HCT116 (cell line): ENCODE measurements at regions not wholly inside any gene's neighbourhood (a gene's known extent, or its start where the extent isn't known, plus 50 kb on each side); places are given as distances from the start of the nearest gene placed in this dataset.

ENCODE experiments used
- ATAC-seq: fragments of 200-7000 bp; cut with Tn5 transposase; 2 replicates; pipeline ENCODE4 v1.9.1; 2020; ENCODE audit warnings: mild to moderate bottlenecking, moderate library complexity
- BruUV-seq: library from RNA; stranded (reverse); fragments of 400-500 nt; replicated peaks from 2 replicates; lab custom pipeline; 2021; lab: Mats Ljungman, UMichigan
- CTCF ChIA-PET: fragments of 300-600 bp; sonication (Branson Sonifier 250); formaldehyde crosslinking; loops from one replicate; lab custom pipeline; 2021; ENCODE audit warnings: antibody characterized with exemption; lab: Charles Lee
- POLR2A ChIA-PET: fragments of 300-600, 350-600 bp; sonication (Branson Sonifier 250); formaldehyde crosslinking; loops from one replicate; lab custom pipeline; 2021; ENCODE audit warnings: antibody characterized with exemption; lab: Charles Lee
- RAD21 ChIA-PET, 2 experiments: fragments of 300-600 bp; sonication (Branson Sonifier 250); formaldehyde crosslinking; loops; one replicate each; lab custom pipeline; 2023; ENCODE audit warnings: low total read pairs in 2 of 2; ENCODE audit not compliant: uncharacterized antibody in 2 of 2, unreplicated experiment in 2 of 2, low non-redundant PET in 1 of 2; lab: Charles Lee
- DNase-seq: peaks from one replicate; pipeline ENCODE4 v3.0.0-alpha.2; 2010; ENCODE audit warnings: low read depth, low spot score
- H2AFZ ChIP-seq: fragments of 200-600 bp; shearing (Covaris generic), sonication (generic); 2 replicates; pipeline ENCODE4 v1.6.1; 2017; ENCODE audit warnings: low read depth, mixed run types, mixed read lengths, antibody characterized with exemption, low read length; ENCODE audit not compliant: poor library complexity, severe bottlenecking
- H3K27ac ChIP-seq: 2 replicates; pipeline ENCODE4 v1.5.1; 2012; ENCODE audit warnings: low read depth, low read length
- H3K27me3 ChIP-seq: fragments of 200-600 bp; sonication (generic); 2 replicates; pipeline ENCODE4 v1.6.1; 2016; ENCODE audit warnings: mixed run types, low read length, mixed read lengths; ENCODE audit not compliant: insufficient read depth
- H3K36me3 ChIP-seq, 2 experiments: fragments of 200-500 bp in 1 of 2; fragments of 200-600 bp in 1 of 2; sonication (Bioruptor generic) in 1 of 2; sonication (generic) in 1 of 2; 2 replicates each; pipeline versions ENCODE4 v1.5.1 to v1.6.1; 2014 to 2016; ENCODE audit warnings: low read length in 2 of 2, inconsistent platforms in 1 of 2, mixed read lengths in 1 of 2, mixed run types in 1 of 2; ENCODE audit not compliant: insufficient read depth in 2 of 2, control insufficient read depth in 1 of 2
- H3K4me1 ChIP-seq, 2 experiments: fragments of 200-600 bp in 1 of 2; sonication (generic) in 1 of 2; 2 replicates each; pipeline versions ENCODE4 v1.5.1 to v1.6.1; 2012 to 2017; ENCODE audit warnings: low read length in 2 of 2, inconsistent platforms in 1 of 2, mild to moderate bottlenecking in 1 of 2, mixed read lengths in 1 of 2, mixed run types in 1 of 2, moderate library complexity in 1 of 2; ENCODE audit not compliant: insufficient read depth in 2 of 2, control insufficient read depth in 1 of 2
- H3K4me2 ChIP-seq: fragments of 200-600 bp; sonication (generic); 2 replicates; pipeline ENCODE4 v1.6.1; 2017; ENCODE audit warnings: mixed run types, low read length, mixed read lengths
- H3K4me3 ChIP-seq, 2 experiments: fragments of 200-600 bp in 1 of 2; sonication (generic) in 1 of 2; replicated peaks in 1 of 2; 2 replicates each; pipeline ENCODE4 v1.5.1; 2011 to 2016; ENCODE audit warnings: low read length in 2 of 2, control low read depth in 1 of 2, low read depth in 1 of 2, mild to moderate bottlenecking in 1 of 2, mixed read lengths in 1 of 2, mixed run types in 1 of 2
- H3K79me2 ChIP-seq: fragments of 200-600 bp; sonication (generic); 2 replicates; pipeline ENCODE4 v1.6.1; 2017; ENCODE audit warnings: mild to moderate bottlenecking, mixed run types, low read length, moderate library complexity, mixed read lengths; ENCODE audit not compliant: insufficient read depth
- H3K9ac ChIP-seq: fragments of 200-600 bp; sonication (generic); 2 replicates; pipeline ENCODE4 v1.6.1; 2016; ENCODE audit warnings: low read length, mixed read lengths
- H3K9me2 ChIP-seq: fragments of 200-600 bp; sonication (generic), shearing (Covaris generic); 2 replicates; pipeline ENCODE4 v1.6.1; 2017; ENCODE audit warnings: mixed run types, mild to moderate bottlenecking, moderate library complexity; ENCODE audit not compliant: insufficient read depth
- H3K9me3 ChIP-seq, 2 experiments: fragments of 200-500 bp in 1 of 2; fragments of 200-600 bp in 1 of 2; sonication (Bioruptor generic) in 1 of 2; sonication (generic) in 1 of 2; 2 replicates each; pipeline ENCODE4 v1.6.1; 2014 to 2017; ENCODE audit warnings: low read length in 2 of 2, mixed read lengths in 2 of 2, inconsistent platforms in 1 of 2, low read depth in 1 of 2, mild to moderate bottlenecking in 1 of 2, mixed run types in 1 of 2, moderate library complexity in 1 of 2; ENCODE audit not compliant: control insufficient read depth in 1 of 2, insufficient read depth in 1 of 2
- H4K20me1 ChIP-seq: fragments of 200-600 bp; sonication (generic), shearing (Covaris generic); 2 replicates; pipeline ENCODE4 v1.6.1; 2017; ENCODE audit warnings: mixed run types, mild to moderate bottlenecking, moderate library complexity; ENCODE audit not compliant: insufficient read depth
- CBX3 ChIP-seq: IDR thresholded peaks from 2 replicates; pipeline ENCODE4 v1.6.1; 2012; ENCODE audit warnings: low read depth
- ELF1 ChIP-seq: IDR thresholded peaks from 2 replicates; pipeline ENCODE4 v1.6.1; 2012; ENCODE audit warnings: low read depth, borderline replicate concordance
- EZH2 ChIP-seq: fragments of 200-600 bp; sonication (generic); IDR thresholded peaks from 2 replicates; pipeline ENCODE4 v1.6.1; 2017; ENCODE audit warnings: antibody characterized with exemption, mixed run types
- JUND ChIP-seq: IDR thresholded peaks from 2 replicates; pipeline ENCODE4 v1.6.1; 2012
- SIN3A ChIP-seq: IDR thresholded peaks from 2 replicates; pipeline ENCODE4 v1.6.1; 2012; ENCODE audit warnings: low read depth
- SP1 ChIP-seq: IDR thresholded peaks from 2 replicates; pipeline ENCODE4 v1.6.1; 2012; ENCODE audit warnings: low read depth
- SRF ChIP-seq: IDR thresholded peaks from 2 replicates; pipeline ENCODE4 v1.6.1; 2012; ENCODE audit warnings: low read depth
- TCF7L2 ChIP-seq: IDR thresholded peaks from 2 replicates; pipeline ENCODE4 v1.7.0; 2011; ENCODE audit warnings: borderline replicate concordance, inconsistent platforms; ENCODE audit not compliant: insufficient read depth, insufficient read length; ENCODE audit errors: extremely low read depth
- YY1 ChIP-seq: IDR thresholded peaks from 2 replicates; pipeline ENCODE4 v1.6.1; 2011; ENCODE audit warnings: low read length, low read depth, moderate library complexity, mild to moderate bottlenecking; ENCODE audit not compliant: insufficient replicate concordance; ENCODE audit errors: extremely low read depth
- ZNF274 ChIP-seq: fragments of 200-500 bp; sonication (Bioruptor generic); IDR thresholded peaks from 2 replicates; pipeline ENCODE4 v1.6.1; 2014; ENCODE audit warnings: mild to moderate bottlenecking, low read depth, low read length, inconsistent platforms
- intact Hi-C: fragments of 100-400 bp; cut with micrococcal nuclease; formaldehyde crosslinking; loops from 2 replicates; pipeline ENCODE4 v1.10.0; 2022
- TF ChIP-seq, protein P1 (sequence below): IDR thresholded peaks from 2 replicates; pipeline ENCODE4 v1.6.1; 2012
- TF ChIP-seq, protein P2 (sequence below): IDR thresholded peaks from 2 replicates; pipeline ENCODE4 v1.6.1; 2012; ENCODE audit warnings: low read depth
- TF ChIP-seq, protein P3 (sequence below), 3 experiments: fragments of 200-600 bp in 1 of 3; sonication (generic) in 1 of 3; IDR thresholded peaks in 2 of 3; conservative IDR thresholded peaks in 1 of 3; 2 replicates each; pipeline ENCODE4 v1.5.1; 2012 to 2017; ENCODE audit warnings: low read depth in 2 of 3, low read length in 2 of 3, antibody characterized with exemption in 1 of 3, borderline replicate concordance in 1 of 3, control low read depth in 1 of 3, mild to moderate bottlenecking in 1 of 3, mixed read lengths in 1 of 3, mixed run types in 1 of 3, moderate library complexity in 1 of 3; ENCODE audit not compliant: insufficient read depth in 1 of 3

DNA sequence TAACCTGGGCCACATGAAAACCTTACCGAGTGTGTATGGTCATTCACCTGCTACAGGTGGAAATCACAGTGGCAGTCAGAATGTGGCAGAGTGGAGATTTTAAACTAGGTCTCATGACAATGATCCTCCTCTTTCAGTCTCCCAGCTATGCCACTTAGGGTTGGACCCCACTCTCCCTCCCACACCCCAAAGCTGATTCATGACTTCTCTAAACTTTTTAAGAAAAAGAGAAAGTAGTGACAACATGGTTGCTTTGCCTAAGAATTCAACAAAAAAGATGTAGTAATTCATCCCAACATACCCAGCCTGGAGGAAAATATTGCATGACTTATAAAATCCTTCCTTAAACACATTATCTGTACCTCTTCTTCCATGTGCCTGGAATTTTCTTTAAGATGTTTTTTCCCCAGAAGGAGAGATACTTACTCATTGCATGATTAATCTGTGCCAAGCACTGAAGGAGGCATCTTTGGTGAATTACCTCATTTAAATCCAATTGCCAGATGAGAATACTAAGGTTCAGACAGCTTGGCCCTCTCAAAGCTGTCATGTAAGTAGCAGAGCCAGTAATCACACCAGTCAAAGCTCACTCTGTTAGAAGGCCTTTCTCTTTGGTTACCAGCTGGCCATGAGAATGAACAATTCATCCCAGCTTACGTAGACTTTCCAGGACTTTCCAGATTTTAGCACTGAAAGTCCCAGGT lies 119.9 kb downstream of the COPRS start:
- H3K4me3 ChIP-seq, result no peak overlapping the region
- ChIA-PET POLR2A (no interaction called here), CTCF (no interaction called here), RAD21 (interaction anchor here in 1 of 2 experiments (0.6 kb wide), 1 partner anchor 191 kb away, joined by 3 read pairs; no protein-coding TSS in a partner anchor)
- no TSS peak for BruUV-seq
- no peaks in the 10 kb centered on the region for H3K9me3 ChIP-seq
- H3K4me2 ChIP-seq, result no peak overlapping the region
- no peak overlapping the region for H3K9ac ChIP-seq
- H3K9me2 ChIP-seq, result no peaks in the 10 kb centered on the region
- no peaks in the 10 kb centered on the region for H3K79me2 ChIP-seq
- DNase-seq, result no peak
- H4K20me1 ChIP-seq, result no peaks in the 10 kb centered on the region
- no peaks in the 10 kb centered on the region for H3K36me3 ChIP-seq
- ATAC-seq, result no peak
- H3K27ac ChIP-seq, result no peak overlapping the region
- no peak for TF ChIP-seq SIN3A
- no peak for TF ChIP-seq YY1
- TF ChIP-seq CBX3, result no peak
- TF ChIP-seq, protein P1, sequence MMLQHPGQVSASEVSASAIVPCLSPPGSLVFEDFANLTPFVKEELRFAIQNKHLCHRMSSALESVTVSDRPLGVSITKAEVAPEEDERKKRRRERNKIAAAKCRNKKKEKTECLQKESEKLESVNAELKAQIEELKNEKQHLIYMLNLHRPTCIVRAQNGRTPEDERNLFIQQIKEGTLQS, result no peak
- TF ChIP-seq ZNF274, result no peak
- TF ChIP-seq JUND, result no peak
- TF ChIP-seq SRF, result no peak
- H3K27me3 ChIP-seq, result no peaks in the 10 kb centered on the region
- H2AFZ ChIP-seq, result no peak overlapping the region
- H3K4me1 ChIP-seq, result peaks cover 0 to 6% of the 10 kb centered on the region in 2 experiments; a peak in 2 of 4 replicates
- intact Hi-C loops, result no loop called here

DNA sequence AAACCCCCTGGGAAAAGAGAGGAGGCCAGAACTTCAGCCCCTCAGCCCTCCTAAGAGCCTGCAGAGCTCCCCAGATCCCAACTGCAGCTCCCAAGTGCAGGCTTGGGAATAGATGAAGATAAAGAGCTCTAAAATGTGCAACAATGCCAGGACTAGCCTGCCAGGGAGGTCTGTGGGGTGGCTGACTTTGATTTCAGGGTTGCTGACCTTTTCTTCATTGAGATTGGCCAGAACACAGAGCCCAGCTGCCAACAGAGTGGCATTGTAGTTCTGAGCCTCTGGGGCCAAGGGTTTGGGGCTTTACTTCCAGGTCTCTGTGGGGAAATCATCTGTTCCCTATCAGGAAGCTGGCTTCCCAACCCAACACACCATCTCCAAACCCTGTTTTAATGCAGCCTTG lies 120.6 kb downstream of the COPRS start:
- Histone ChIP-seq H3K27me3 (no peaks in the 10 kb centered on the region), H3K9me3 (no peaks in the 10 kb centered on the region), H3K9me2 (no peaks in the 10 kb centered on the region), H3K9ac (no peak overlapping the region), H3K79me2 (no peaks in the 10 kb centered on the region), H3K27ac (no peak overlapping the region), H2AFZ (no peak overlapping the region), H4K20me1 (no peaks in the 10 kb centered on the region), H3K36me3 (no peaks in the 10 kb centered on the region), H3K4me3 (no peak overlapping the region), H3K4me1 (peaks cover 0 to 6% of the 10 kb centered on the region in 2 experiments; a peak in 2 of 4 replicates), H3K4me2 (no peak overlapping the region)
- RAD21 ChIA-PET, result interaction anchor here in 1 of 2 experiments (0.6 kb wide), 1 partner anchor 190 kb away, joined by 3 read pairs; no protein-coding TSS in a partner anchor
- ATAC-seq, result no peak
- intact Hi-C loops, result no loop called here
- POLR2A ChIA-PET, result no interaction called here
- no peak for DNase-seq
- CTCF ChIA-PET, result interaction anchor here (1.0 to 1.2 kb wide), 2 partner anchors 26 to 104 kb away, joined by 3 to 4 read pairs; no protein-coding TSS in a partner anchor
- no TSS peak for BruUV-seq
- no peak for TF ChIP-seq ELF1
- TF ChIP-seq JUND, result no peak
- no peak for TF ChIP-seq TCF7L2
- TF ChIP-seq YY1, result no peak
- no peak for TF ChIP-seq SIN3A
- no peak for TF ChIP-seq SP1
- TF ChIP-seq EZH2, result no peak
- TF ChIP-seq, protein P2, sequence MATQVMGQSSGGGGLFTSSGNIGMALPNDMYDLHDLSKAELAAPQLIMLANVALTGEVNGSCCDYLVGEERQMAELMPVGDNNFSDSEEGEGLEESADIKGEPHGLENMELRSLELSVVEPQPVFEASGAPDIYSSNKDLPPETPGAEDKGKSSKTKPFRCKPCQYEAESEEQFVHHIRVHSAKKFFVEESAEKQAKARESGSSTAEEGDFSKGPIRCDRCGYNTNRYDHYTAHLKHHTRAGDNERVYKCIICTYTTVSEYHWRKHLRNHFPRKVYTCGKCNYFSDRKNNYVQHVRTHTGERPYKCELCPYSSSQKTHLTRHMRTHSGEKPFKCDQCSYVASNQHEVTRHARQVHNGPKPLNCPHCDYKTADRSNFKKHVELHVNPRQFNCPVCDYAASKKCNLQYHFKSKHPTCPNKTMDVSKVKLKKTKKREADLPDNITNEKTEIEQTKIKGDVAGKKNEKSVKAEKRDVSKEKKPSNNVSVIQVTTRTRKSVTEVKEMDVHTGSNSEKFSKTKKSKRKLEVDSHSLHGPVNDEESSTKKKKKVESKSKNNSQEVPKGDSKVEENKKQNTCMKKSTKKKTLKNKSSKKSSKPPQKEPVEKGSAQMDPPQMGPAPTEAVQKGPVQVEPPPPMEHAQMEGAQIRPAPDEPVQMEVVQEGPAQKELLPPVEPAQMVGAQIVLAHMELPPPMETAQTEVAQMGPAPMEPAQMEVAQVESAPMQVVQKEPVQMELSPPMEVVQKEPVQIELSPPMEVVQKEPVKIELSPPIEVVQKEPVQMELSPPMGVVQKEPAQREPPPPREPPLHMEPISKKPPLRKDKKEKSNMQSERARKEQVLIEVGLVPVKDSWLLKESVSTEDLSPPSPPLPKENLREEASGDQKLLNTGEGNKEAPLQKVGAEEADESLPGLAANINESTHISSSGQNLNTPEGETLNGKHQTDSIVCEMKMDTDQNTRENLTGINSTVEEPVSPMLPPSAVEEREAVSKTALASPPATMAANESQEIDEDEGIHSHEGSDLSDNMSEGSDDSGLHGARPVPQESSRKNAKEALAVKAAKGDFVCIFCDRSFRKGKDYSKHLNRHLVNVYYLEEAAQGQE, result no peak
- TF ChIP-seq, protein P3, sequence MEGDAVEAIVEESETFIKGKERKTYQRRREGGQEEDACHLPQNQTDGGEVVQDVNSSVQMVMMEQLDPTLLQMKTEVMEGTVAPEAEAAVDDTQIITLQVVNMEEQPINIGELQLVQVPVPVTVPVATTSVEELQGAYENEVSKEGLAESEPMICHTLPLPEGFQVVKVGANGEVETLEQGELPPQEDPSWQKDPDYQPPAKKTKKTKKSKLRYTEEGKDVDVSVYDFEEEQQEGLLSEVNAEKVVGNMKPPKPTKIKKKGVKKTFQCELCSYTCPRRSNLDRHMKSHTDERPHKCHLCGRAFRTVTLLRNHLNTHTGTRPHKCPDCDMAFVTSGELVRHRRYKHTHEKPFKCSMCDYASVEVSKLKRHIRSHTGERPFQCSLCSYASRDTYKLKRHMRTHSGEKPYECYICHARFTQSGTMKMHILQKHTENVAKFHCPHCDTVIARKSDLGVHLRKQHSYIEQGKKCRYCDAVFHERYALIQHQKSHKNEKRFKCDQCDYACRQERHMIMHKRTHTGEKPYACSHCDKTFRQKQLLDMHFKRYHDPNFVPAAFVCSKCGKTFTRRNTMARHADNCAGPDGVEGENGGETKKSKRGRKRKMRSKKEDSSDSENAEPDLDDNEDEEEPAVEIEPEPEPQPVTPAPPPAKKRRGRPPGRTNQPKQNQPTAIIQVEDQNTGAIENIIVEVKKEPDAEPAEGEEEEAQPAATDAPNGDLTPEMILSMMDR (IDR thresholded peaks at IDR 0.05 in 2 of 3, conservative IDR thresholded peaks at IDR 0.05 in 1 of 3; ENCODE audit: borderline replicate concordance in 1 of 3, insufficient read depth in 1 of 3, low read depth in 2 of 3, low read length in 2 of 3), result no peak
